ENCODE measurements at regions not wholly inside any gene's neighbourhood (a gene's known extent, or its start where the extent isn't known, plus 50 kb on each side); places are given as distances from the start of the nearest gene placed in this dataset.

DNA sequence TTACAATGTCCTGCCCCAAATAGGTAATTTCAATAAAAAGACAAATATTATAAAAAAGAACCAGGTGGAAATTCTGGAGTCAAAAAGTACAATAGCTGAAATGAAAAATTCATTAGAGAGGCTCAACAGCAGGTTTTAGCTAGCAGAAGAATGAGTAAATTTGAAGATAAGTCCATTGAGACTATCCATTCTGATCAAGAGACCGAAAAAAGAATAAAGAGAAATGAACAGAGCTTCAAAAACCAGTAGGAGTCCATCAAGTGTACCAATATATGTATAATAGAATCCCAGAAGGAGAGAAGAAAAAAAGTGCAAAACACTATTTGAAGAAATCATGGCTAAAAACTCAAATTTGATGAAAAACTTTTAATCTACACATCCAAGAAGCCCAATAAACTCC lies 60.5 kb upstream of the POMGNT2 start:
- TF ChIP-seq TAF1 (IDR thresholded peaks at IDR 0.05; ENCODE audit: low read depth, low read length) (no peak), POLR2AphosphoS5 (IDR thresholded peaks at IDR 0.05; ENCODE audit: low read depth, low read length) (no peak), POLR2A (IDR thresholded peaks at IDR 0.05; ENCODE audit: low read depth, low read length) (no peak), SPI1 (IDR thresholded peaks at IDR 0.05; ENCODE audit: low read depth, low read length) (no peak), PAX5 (IDR thresholded peaks at IDR 0.05; ENCODE audit: insufficient read depth, low read length, severe bottlenecking) (no peak), POU2F2 (IDR thresholded peaks at IDR 0.05; ENCODE audit: low read depth, low read length) (no peak)
